Lower lobe of right lung (tissue), 2 donors: ENCODE measurements at regions not wholly inside any gene's neighbourhood (a gene's known extent, or its start where the extent isn't known, plus 50 kb on each side); places are given as distances from the start of the nearest gene placed in this dataset.
A peak's percentile ranks its signal among the peaks of the same experiment; 100 is the strongest.
"Not testable (repeated sequence)": the region's sequence is repeated elsewhere in the genome, so short reads cannot be mapped to it uniquely, and the experiment has no call there.

Source experiments
- ATAC-seq, 2 donors: fragments of 200-7000 bp; cut with Tn5 transposase; one replicate each; pipeline ENCODE4 v1.9.1; 2020 to 2022; ENCODE audit warnings: mild to moderate bottlenecking in 2 of 2, moderate library complexity in 2 of 2
- DNase-seq: peaks from one replicate; pipeline ENCODE4 v3.0.0-alpha.2; 2020
- H3K27ac ChIP-seq: fragments of 200-600 bp; one replicate; pipeline ENCODE4 v1.8.0; 2022
- H3K27me3 ChIP-seq: fragments of 200-600 bp; one replicate; pipeline ENCODE4 v1.8.0; 2022; ENCODE audit warnings: low read depth
- H3K36me3 ChIP-seq: fragments of 200-600 bp; one replicate; pipeline ENCODE4 v1.8.0; 2022; ENCODE audit warnings: mild to moderate bottlenecking
- H3K4me1 ChIP-seq: fragments of 200-600 bp; one replicate; pipeline ENCODE4 v1.8.0; 2022
- H3K4me3 ChIP-seq: fragments of 200-600 bp; one replicate; pipeline ENCODE4 v1.8.0; 2022; ENCODE audit warnings: mild to moderate bottlenecking
- H3K9me3 ChIP-seq: fragments of 200-600 bp; one replicate; pipeline ENCODE4 v1.8.0; 2022
- CTCF ChIP-seq: fragments of 200-600 bp; IDR thresholded peaks from one replicate; pipeline ENCODE4 v1.8.0; 2022; ENCODE audit warnings: antibody characterized with exemption, mild to moderate bottlenecking
- intact Hi-C: fragments of 100-400 bp; cut with DNase I; formaldehyde crosslinking; loops from one replicate; pipeline ENCODE4 v1.11.0; 2022
- donor health status: DM: no; HTN: yes; CAD: no; lungs with severe emphysema.

DNA sequence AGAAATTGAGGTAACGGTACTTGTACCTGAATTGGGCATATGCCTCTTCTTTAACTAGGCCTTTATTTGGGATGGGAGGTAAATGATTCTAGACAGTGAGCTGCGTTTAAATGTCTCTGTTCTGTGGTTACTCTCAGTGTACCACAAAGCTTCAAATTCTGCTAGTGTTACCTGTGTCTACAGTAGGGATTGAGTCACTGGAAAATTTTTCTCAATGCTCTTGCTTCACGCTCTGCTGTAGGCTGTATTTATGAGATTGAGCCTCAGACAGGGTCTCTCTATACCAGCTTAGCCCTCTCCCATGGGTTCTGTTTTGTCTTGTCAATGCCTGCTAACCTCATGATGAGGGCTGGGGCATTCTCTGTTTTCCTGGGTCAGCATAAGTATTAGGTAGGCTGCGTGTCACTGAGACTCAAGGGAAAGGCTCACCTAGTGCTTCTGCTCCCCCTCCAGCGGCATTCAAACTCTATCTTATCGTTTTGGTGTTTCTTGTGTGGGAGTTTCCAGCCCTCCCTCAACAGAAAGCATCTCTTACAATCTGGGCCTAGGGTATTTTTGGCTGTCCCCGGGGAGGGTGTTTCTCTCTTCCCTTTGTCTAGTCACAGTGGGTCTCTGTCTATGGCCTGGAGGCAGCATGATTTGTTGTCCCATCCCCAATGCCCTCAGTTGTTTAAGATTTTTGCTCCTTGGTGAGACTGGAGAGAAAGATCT, 285.8 kb downstream of the ADGRD1 start:
- Histone ChIP-seq H3K36me3 (no peaks in the 10 kb centered on the region), H3K9me3 (no peaks in the 10 kb centered on the region), H3K27ac (no peak overlapping the region), H3K27me3 (no peaks in the 10 kb centered on the region), H3K4me3 (no peak overlapping the region), H3K4me1 (no peaks in the 10 kb centered on the region)
- TF ChIP-seq CTCF = no peak
- intact Hi-C loops = no loop called here
- no peak for ATAC-seq
- DNase-seq = no peak

- TF ChIP-seq CTCF = no peak
- Histone ChIP-seq H3K4me3 (no peak overlapping the region), H3K27ac (no peak overlapping the region), H3K36me3 (no peaks in the 10 kb centered on the region), H3K4me1 (no peaks in the 10 kb centered on the region), H3K27me3 (no peaks in the 10 kb centered on the region), H3K9me3 (no peaks in the 10 kb centered on the region)
- intact Hi-C loops = no loop called here
- ATAC-seq (no peak), DNase-seq (no peak)
Observed at GRCh38 chr12:131241517-131241916, 287.8 kb downstream of the ADGRD1 start.

DNA sequence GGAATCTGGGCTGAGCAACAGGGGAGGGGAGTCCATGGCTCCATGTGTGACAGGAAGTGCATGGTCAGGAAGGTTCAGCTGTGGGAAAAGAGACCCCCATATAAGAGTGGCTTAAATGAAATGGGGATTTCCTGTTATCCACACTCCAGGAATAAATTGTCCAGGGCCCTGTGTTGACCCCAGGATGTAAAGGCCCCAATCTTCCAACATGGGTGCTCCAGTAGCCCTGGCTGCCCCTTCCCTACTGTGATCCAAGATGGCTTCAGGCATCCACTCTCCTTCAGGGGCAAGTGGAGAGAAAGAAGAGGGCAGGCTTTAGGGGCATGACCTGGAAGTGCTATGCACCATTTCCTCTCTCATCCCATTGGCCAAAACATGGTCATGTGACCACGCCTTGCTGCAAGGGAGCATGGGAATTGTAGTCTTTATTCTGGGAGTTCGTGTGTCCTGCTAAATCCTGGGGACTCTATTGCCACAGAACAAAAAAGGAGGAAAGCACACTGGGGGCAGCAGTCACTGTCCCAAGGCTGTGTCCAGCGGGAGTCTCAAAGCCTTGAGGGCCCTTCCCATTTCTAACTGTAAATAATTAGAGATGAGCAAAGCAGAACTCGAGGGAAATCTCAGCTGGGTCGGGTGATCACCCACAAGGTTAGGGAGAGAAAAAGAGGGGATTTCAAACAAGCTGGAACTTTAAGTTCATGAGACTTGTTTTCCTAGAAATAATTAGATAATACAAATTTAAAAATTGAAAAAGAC, 289.2 kb downstream of the ADGRD1 start:
- DNase-seq = no peak
- no peaks in the 10 kb centered on the region for H3K9me3 ChIP-seq
- ATAC-seq = no peak
- intact Hi-C loops = no loop called here
- no peaks in the 10 kb centered on the region for H3K27me3 ChIP-seq
- TF ChIP-seq CTCF = no peak
- no peak overlapping the region for H3K4me3 ChIP-seq
- H3K4me1 ChIP-seq = no peaks in the 10 kb centered on the region
- no peaks in the 10 kb centered on the region for H3K36me3 ChIP-seq
- H3K27ac ChIP-seq = no peak overlapping the region

- H3K9me3 ChIP-seq, H3K27me3 ChIP-seq, H3K4me1 ChIP-seq, H3K36me3 ChIP-seq, H3K27ac ChIP-seq, DNase-seq, ATAC-seq, H3K4me3 ChIP-seq, intact Hi-C loops: not testable (repeated sequence)
Observed at GRCh38 chr12:131244157-131244688, 290.5 kb downstream of the ADGRD1 start.

GRCh38 chr12:131245161-131245560, 291.5 kb downstream of the ADGRD1 start:
- intact Hi-C loops, H3K27me3 ChIP-seq, H3K4me1 ChIP-seq, H3K36me3 ChIP-seq, H3K9me3 ChIP-seq, ATAC-seq, H3K27ac ChIP-seq, H3K4me3 ChIP-seq: not testable (repeated sequence)
- DNase-seq = peak; percentile 14

GRCh38 chr12:131245564-131246355, 292.1 kb downstream of the ADGRD1 start:
- no peaks in the 10 kb centered on the region for H3K27me3 ChIP-seq
- ATAC-seq = no peak
- intact Hi-C loops = no loop called here
- H3K4me1 ChIP-seq = no peaks in the 10 kb centered on the region
- H3K27ac ChIP-seq = no peak overlapping the region
- TF ChIP-seq CTCF = no peak
- H3K36me3 ChIP-seq = no peaks in the 10 kb centered on the region
- H3K9me3 ChIP-seq = no peaks in the 10 kb centered on the region
- no peak overlapping the region for H3K4me3 ChIP-seq
- DNase-seq = peak; percentile 34

DNA sequence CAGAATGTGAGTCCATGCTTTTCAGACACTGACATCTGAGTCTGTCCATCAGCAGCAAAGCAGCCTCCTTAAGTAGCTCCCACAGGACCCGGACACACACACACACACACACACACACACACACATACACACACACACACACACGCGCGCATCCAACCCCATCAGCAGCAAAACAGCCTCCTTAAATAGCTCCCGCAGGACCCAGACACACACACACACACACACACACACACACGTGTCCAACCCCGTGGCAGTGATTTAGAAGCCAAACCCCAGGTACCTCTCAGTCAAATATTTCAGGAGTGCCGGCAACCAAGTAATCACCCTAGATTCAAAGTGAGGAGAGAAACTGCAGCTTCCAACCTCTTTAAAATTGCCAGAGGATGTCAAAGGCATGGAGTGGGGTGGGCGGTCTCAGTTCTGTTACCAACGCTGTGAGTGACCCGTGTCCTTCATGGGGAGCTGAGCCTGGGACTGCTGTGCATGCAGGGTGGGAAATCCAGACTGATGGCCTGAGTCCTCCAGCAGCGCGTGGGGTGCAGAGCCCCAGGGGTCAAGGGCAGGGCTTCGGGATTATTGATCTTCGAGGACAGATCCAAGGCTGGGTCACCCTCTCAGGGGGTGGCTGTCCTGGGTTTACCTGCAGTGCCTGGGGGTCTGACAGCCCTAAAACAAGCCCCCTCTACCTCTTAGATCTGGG, 293.5 kb downstream of the ADGRD1 start:
- H3K4me1 ChIP-seq, H3K36me3 ChIP-seq, H3K4me3 ChIP-seq, H3K27me3 ChIP-seq, DNase-seq, H3K9me3 ChIP-seq, H3K27ac ChIP-seq, ATAC-seq, intact Hi-C loops: not testable (repeated sequence)

DNA sequence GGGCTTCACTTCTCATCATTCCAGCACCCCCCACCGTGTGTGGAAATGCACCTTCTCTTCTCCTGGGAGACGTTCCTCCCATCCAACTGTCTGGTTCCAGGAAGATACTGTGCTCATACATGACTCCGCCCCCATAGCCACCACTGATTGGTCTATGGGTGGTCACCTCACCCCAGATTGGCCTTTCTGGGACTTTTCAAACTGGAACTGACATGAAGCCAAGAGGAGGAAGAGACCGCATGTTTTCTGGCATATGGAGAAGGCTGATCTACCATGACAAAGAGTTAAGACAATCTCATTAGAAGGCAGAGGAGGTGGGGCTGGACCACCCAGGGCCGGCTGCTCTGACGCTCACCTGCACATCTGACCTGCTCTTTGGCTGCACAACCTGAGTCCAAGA, 294.2 kb downstream of the ADGRD1 start:
- H3K4me1 ChIP-seq, intact Hi-C loops, DNase-seq, H3K27ac ChIP-seq, H3K36me3 ChIP-seq, ATAC-seq, H3K27me3 ChIP-seq, H3K9me3 ChIP-seq, H3K4me3 ChIP-seq: not testable (repeated sequence)
